Immature natural killer cell (primary cell): ENCODE measurements at regions not wholly inside any gene's neighbourhood (a gene's known extent, or its start where the extent isn't known, plus 50 kb on each side); places are given as distances from the start of the nearest gene placed in this dataset.

Source experiments
- DNase-seq, 3 donors: peaks; one replicate each; pipeline ENCODE4 v3.0.0; 2022; ENCODE audit warnings: mixed read lengths in 1 of 3
- H3K27ac Mint-ChIP-seq, 6 donors: one replicate each; pipeline ENCODE4 v1.8.0; 2020; ENCODE audit warnings: mixed read lengths in 6 of 6, mild to moderate bottlenecking in 5 of 6, inconsistent platforms in 4 of 6, moderate library complexity in 3 of 6
- H3K27me3 Mint-ChIP-seq, 3 donors: one replicate each; pipeline ENCODE4 v1.8.0; 2020 to 2021; ENCODE audit warnings: low read depth in 3 of 3, mild to moderate bottlenecking in 3 of 3, mixed read lengths in 3 of 3, moderate library complexity in 3 of 3, inconsistent platforms in 1 of 3
- H3K36me3 Mint-ChIP-seq, 3 donors: one replicate each; pipeline ENCODE4 v1.8.0; 2020; ENCODE audit warnings: mixed read lengths in 3 of 3, inconsistent platforms in 2 of 3, mild to moderate bottlenecking in 2 of 3
- H3K4me1 Mint-ChIP-seq, 2 donors: one replicate each; pipeline ENCODE4 v1.8.0; 2020; ENCODE audit warnings: inconsistent platforms in 2 of 2, mild to moderate bottlenecking in 2 of 2, mixed read lengths in 2 of 2, moderate library complexity in 1 of 2
- H3K4me3 Mint-ChIP-seq, 5 donors: one replicate each; pipeline ENCODE4 v1.8.0; 2020; ENCODE audit warnings: mild to moderate bottlenecking in 5 of 5, mixed read lengths in 5 of 5, inconsistent platforms in 3 of 5, moderate library complexity in 3 of 5
- H3K9me3 Mint-ChIP-seq, 6 donors: one replicate each; pipeline ENCODE4 v1.8.0; 2020; ENCODE audit warnings: mild to moderate bottlenecking in 6 of 6, mixed read lengths in 6 of 6, inconsistent platforms in 4 of 6, moderate library complexity in 3 of 6

DNA sequence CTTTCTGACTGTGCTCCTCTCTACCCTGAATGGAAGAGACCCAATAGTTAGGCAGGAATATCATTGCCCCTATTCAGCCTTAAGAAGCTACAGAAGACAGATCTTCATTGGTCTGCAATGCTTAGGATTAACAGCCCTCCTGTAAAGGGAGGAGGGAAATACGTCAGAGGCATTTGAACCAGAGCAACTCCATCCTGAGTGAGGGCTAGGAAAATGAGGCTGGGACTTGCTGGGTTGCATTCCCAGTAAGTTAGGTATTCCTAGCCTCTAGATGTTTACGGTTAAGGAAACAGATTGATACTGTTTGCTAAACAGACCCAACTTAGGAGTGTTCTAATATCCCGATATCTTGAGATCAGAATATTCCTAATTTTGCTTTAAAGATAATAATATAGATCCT lies 63.5 kb downstream of the PCDH18 start:
- Mint-ChIP-seq H3K9me3 (peaks cover 12 to 28% (median 25%) of the 10 kb centered on the region in 6 donors), H3K4me1 (no peaks in the 10 kb centered on the region), H3K36me3 (no peaks in the 10 kb centered on the region), H3K4me3 (no peak overlapping the region), H3K27me3 (no peaks in the 10 kb centered on the region), H3K27ac (no peak overlapping the region)
- DNase-seq: no peak

DNA sequence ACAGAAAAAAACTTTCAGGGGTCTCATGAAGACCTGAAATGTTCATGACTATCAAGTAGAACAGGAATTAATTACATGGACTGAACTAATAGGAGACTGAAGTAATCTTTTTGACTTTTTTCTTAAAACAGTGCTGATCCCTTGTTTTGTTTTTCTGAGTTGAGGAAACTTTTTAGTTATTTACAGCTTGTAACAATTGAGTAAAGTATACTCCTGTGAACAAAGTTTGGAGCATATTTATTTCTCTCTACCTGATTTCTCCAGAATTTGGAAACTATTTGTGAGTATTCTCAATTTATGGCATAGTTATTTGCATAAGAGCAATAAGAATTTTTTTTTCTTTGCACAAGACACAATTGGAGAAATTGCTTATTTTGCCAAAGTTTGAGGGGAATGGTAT lies 64.8 kb downstream of the PCDH18 start:
- H3K27ac Mint-ChIP-seq: no peak overlapping the region
- no peak overlapping the region for H3K4me3 Mint-ChIP-seq
- no peaks in the 10 kb centered on the region for H3K4me1 Mint-ChIP-seq
- H3K36me3 Mint-ChIP-seq: no peaks in the 10 kb centered on the region
- no peak for DNase-seq
- H3K9me3 Mint-ChIP-seq: peaks cover 15 to 38% (median 25%) of the 10 kb centered on the region in 6 donors
- no peaks in the 10 kb centered on the region for H3K27me3 Mint-ChIP-seq

DNA sequence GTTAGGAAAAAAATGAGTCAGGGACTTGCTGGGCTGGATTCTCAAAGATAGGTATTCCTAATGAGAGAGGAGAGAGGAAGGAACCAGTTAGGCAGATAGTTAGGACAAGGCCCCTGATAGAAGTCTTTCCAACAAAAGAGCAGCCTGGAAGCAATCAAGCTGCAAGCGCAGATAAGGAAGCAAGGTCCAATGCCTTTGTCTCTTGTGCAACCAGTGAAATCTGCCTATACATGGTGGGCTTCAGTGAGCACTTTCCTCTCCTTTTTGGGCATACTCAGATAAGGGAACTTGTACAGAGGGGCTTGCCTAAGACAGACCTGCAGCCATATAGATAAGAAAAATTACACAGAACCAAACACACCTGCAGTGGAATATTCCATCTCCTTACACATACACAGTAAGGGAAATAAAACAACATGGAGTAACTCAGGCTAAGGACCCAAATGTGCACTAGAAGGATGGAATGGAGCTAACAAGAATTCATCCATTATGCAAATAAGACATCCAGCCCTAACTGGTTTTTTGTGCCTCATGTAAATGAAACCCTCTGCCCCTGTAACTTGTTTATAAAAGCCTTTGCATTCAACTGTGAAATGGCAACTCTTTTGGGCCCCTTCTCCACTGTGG lies 68.8 kb downstream of the PCDH18 start:
- H3K9me3 Mint-ChIP-seq: peaks cover 19 to 48% (median 31%) of the 10 kb centered on the region in 6 donors
- peaks cover 0 to 3% (median 0%) of the 10 kb centered on the region in 3 donors for H3K36me3 Mint-ChIP-seq
- H3K4me1 Mint-ChIP-seq: no peaks in the 10 kb centered on the region
- H3K27me3 Mint-ChIP-seq: no peaks in the 10 kb centered on the region
- no peak overlapping the region for H3K4me3 Mint-ChIP-seq
- no peak for DNase-seq
- H3K27ac Mint-ChIP-seq: no peak overlapping the region

DNA sequence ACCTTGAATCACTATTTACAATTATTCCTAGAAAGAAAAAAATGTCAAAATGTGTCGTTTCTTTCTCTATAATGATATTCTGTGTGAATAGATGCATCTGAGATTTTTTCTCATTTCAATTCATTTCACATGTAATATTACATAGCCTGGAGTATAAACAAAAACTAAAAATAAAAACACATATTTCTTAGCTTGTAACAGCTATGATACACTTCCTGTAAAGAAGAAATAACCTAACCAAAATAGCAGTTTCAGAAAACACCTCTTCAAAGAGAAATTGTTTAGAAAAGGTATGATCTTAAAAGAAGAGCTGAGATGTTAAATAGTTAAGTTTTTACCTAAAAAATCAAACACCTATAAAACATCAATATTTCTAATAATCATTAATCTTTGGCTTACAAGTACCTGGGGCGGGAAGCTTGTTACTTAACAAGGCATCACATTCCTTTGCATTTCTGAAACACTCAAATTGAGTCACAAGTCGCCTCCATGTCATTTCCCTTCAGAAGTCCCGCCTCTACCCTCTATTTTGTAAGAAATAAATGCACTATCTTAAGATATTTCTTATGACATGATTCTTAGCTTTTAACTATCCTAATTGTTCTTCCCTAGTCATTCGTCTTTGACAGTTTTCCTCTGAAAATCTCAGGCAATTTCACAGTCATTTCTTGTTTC lies 76.5 kb downstream of the PCDH18 start:
- no peak for DNase-seq
- Mint-ChIP-seq H3K27ac (no peak overlapping the region), H3K4me3 (no peak overlapping the region), H3K36me3 (no peaks in the 10 kb centered on the region), H3K9me3 (peaks cover 4 to 46% (median 20%) of the 10 kb centered on the region in 6 donors), H3K27me3 (peaks cover 0 to 3% (median 0%) of the 10 kb centered on the region in 3 donors), H3K4me1 (no peaks in the 10 kb centered on the region)

DNA sequence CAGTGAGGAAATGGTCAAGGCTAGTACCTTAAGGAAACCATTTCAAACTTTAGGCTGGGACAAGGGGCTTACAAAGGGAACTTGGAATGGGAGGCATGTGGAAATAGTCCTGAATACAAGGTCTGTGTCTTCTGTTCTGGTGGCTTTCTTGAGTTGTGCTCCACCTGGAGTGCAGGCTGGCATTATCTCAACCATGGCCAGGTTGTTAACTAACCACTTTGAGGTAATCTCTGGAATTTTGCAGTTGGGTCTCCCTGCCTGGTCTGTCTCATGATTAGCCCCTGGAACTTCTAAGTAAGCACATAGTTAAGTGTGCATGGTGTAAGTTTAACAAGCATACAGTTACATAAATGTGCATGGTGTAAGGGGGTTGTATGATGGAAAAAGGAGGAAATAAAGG lies 77.5 kb downstream of the PCDH18 start:
- H3K27ac Mint-ChIP-seq: no peak overlapping the region
- H3K36me3 Mint-ChIP-seq: no peaks in the 10 kb centered on the region
- H3K27me3 Mint-ChIP-seq: peaks cover 0 to 3% (median 0%) of the 10 kb centered on the region in 3 donors
- DNase-seq: no peak
- H3K4me3 Mint-ChIP-seq: no peak overlapping the region
- H3K4me1 Mint-ChIP-seq: no peaks in the 10 kb centered on the region
- H3K9me3 Mint-ChIP-seq: peaks cover 1 to 36% (median 13%) of the 10 kb centered on the region in 6 donors

DNA sequence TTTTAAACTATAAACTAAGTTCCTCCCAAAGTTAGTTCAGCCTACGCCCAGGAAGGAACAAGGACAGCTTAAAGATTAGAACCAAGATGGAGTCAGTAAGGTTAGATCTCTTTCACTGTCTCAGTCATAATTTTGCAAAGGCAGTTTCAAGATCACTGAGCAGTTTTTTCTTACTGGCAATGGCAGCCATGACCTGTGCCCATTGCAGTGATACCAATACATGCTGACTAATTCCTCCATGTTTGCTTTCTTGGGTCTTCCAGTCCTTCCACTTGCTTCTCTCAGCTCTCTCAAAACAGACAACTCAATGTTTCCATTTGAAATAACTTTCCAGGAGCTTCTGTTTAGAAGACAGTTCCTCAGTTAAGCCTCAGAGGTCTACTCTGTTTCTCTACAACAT lies 79.5 kb downstream of the PCDH18 start:
- no peak for DNase-seq
- Mint-ChIP-seq H3K27me3 (no peaks in the 10 kb centered on the region), H3K27ac (no peak overlapping the region), H3K4me1 (no peaks in the 10 kb centered on the region), H3K4me3 (no peak overlapping the region), H3K9me3 (peaks cover 1 to 36% (median 16%) of the 10 kb centered on the region in 6 donors), H3K36me3 (no peaks in the 10 kb centered on the region)

DNA sequence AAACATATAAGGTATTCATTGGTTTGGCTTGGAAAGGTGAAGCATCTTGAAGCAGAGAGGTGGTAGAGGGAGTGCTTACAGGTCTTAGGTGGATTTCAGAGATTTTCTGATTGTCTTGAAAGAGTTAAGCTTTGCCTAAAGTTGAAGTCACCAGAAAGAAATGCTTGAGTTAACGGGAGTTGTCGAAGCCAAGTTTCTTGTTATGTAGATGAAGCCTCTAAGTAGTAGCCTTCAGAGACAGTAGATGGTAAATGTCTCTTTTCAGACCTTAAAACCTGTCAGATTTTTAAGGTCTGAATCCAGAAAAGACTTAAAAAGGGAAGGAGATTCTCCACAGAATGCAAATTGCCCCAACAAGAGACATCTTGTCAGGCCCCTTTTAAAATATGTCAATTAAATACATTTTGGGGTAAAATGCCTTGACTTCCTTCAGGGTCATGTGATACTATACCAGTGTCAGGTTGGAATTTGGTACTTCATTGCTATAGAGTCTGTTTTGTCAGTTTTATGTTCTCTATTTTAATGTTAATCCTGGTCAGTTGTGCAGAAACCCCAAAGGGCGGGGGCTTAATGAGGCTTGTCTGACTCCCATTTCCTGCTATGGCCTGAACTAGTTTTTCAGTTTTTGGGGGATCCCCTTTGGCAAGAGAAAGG lies 81.0 kb downstream of the PCDH18 start:
- no peaks in the 10 kb centered on the region for H3K36me3 Mint-ChIP-seq
- H3K27me3 Mint-ChIP-seq: peaks cover 0 to 2% (median 0%) of the 10 kb centered on the region in 3 donors
- no peak for DNase-seq
- no peak overlapping the region for H3K4me3 Mint-ChIP-seq
- no peaks in the 10 kb centered on the region for H3K4me1 Mint-ChIP-seq
- no peak overlapping the region for H3K27ac Mint-ChIP-seq
- peaks cover 1 to 31% (median 16%) of the 10 kb centered on the region in 6 donors for H3K9me3 Mint-ChIP-seq

DNA sequence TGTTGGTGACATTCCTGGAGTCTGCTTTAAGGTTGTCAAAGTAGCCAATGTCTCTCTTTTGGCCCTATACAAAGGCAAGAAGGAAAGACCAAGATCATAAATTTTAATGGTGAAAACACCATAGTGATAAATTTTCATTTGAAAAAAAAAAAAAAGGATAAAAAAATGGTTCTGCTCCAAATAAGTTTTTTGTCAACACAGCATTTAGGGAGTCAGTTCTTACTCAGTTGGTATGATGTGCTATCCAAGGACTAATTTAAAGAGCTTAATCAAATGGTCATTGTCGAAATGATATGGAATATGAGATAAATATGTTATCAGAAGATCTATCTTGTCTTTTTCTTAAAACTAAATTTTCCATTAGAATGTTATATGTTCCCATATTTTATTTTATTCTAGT lies 83.9 kb downstream of the PCDH18 start:
- Mint-ChIP-seq H3K27ac (no peak overlapping the region), H3K36me3 (peaks cover 0 to 4% (median 0%) of the 10 kb centered on the region in 3 donors), H3K4me3 (no peak overlapping the region), H3K9me3 (peaks cover 3 to 35% (median 18%) of the 10 kb centered on the region in 6 donors), H3K27me3 (peaks cover 0 to 2% (median 0%) of the 10 kb centered on the region in 3 donors), H3K4me1 (no peaks in the 10 kb centered on the region)
- DNase-seq: no peak

DNA sequence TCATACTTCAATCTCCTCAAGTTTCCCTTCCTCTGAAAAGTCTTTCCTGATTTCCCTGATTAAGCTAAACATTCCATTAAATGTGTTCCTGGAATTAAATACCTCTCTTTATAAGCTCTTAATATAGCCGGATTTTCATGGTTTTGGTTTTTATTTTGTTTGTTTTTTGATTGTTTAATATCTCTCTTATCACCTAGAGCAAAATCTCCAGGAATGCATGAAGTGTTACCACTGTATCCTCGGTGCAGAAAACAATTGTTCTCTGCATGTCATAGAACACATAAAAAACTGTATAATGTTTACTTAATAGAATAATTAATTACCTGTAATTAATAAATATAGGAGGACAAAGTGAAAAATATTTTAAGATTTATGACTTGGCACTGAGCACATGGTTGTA lies 86.2 kb downstream of the PCDH18 start:
- Mint-ChIP-seq H3K36me3 (peaks cover 0 to 4% (median 0%) of the 10 kb centered on the region in 3 donors), H3K27ac (no peak overlapping the region), H3K4me1 (no peaks in the 10 kb centered on the region), H3K4me3 (no peak overlapping the region), H3K9me3 (peaks cover 3 to 31% (median 13%) of the 10 kb centered on the region in 6 donors), H3K27me3 (peaks cover 0 to 2% (median 0%) of the 10 kb centered on the region in 3 donors)
- DNase-seq: no peak

DNA sequence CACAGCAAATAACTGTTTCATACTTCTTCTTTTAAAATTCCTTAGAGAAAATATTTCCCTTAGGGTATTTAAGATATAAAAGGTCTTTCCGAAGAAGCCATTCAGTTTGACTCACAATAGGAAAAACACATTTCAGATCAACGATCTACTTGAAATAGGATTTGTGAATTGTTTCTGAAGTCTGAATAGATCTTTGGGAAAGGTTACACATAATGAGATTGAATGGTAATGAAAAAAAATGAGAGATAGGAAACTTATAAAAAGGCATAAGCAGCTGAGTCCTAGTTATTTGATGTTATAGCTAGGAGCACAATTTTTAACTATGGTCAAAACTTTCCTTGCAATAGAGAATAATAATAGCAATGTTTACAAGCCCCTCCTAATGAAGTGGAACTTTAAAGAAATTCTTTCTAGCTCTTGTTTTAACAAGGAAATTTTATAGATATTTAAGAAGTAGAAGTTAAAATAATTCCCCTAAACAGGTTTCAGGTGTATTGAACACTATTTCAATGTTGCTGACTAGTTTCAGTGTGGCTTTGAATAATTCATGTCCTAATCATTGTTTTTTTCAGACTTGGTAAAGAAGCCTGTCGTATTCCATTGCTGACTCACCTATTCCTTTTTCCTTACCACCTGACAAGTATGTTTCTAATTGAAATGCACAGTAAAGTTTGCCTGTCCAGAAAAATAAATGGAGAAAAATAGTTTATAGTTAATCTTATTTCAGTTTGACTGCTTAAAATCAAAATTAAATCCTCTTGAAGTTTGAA lies 89.1 kb downstream of the PCDH18 start:
- no peak overlapping the region for H3K4me3 Mint-ChIP-seq
- H3K36me3 Mint-ChIP-seq: peaks cover 0 to 4% (median 0%) of the 10 kb centered on the region in 3 donors
- peaks cover 6 to 35% (median 15%) of the 10 kb centered on the region in 6 donors for H3K9me3 Mint-ChIP-seq
- DNase-seq: no peak
- peaks cover 0 to 2% (median 2%) of the 10 kb centered on the region in 3 donors for H3K27me3 Mint-ChIP-seq
- H3K4me1 Mint-ChIP-seq: no peaks in the 10 kb centered on the region
- H3K27ac Mint-ChIP-seq: no peak overlapping the region

DNA sequence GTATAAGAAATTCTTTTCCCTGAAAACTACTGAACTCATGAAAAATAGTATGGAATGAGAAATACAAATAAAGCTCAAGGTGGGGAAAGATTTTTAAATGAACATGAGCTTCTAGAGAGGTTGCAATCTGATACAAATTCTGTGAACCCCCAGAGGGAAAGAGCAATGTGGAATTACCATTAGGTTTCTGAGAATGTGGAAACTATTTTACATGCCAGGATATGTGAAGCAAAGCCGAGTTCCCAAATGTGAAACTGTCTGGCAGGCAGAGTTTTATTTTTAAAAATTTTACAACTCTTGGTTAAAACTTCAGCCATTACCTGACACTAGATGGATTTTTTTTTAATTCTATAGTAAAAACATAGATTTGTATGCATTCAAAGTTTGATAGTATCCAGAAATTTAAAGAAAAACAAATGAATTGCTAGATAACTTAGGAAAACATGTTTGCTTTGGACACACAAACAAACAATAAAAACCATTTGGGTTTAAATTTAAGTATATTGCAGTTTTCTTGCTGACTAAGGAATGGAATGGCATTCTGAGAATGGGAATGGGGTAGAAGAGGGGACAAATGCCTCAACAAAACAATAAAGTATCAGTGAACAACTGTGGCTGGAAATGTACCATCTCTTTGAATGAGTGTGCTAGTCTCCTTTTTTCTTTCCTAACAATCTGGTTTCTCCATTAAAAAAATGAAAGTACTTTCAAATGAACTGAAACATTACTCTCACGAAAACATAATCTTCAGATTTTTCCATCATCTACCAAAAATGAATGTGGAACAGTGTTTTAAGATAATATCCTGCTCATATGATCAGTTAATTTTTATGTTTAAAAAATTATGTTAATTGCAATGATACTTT lies 99.6 kb downstream of the PCDH18 start:
- no peak for DNase-seq
- Mint-ChIP-seq H3K4me3 (no peak overlapping the region), H3K4me1 (no peaks in the 10 kb centered on the region), H3K36me3 (no peaks in the 10 kb centered on the region), H3K27me3 (peaks cover 0 to 5% (median 2%) of the 10 kb centered on the region in 3 donors), H3K27ac (no peak overlapping the region), H3K9me3 (peaks cover 2 to 33% (median 17%) of the 10 kb centered on the region in 6 donors)

DNA sequence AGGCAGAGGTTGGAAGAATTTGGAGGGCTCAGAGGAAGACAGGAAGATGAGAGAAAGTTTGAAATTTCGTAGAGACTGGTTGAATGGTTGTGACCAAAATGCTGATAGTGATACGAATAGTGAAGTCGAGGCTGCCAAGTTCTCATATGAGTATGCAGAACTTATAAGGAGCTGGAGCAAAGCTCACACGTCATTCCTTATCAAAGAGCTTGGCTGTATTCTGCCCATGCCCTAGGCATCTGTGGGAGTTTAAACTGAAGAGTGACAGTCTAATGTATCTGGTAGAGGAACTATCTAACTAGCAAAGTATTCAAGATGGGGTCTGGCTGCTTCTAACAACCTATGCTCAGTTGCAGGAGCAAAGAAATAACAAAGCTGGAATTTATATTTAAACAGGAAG lies 102.1 kb downstream of the PCDH18 start:
- peaks cover 2 to 5% (median 3%) of the 10 kb centered on the region in 3 donors for H3K27me3 Mint-ChIP-seq
- no peak for DNase-seq
- peaks cover 9 to 36% (median 16%) of the 10 kb centered on the region in 6 donors for H3K9me3 Mint-ChIP-seq

DNA sequence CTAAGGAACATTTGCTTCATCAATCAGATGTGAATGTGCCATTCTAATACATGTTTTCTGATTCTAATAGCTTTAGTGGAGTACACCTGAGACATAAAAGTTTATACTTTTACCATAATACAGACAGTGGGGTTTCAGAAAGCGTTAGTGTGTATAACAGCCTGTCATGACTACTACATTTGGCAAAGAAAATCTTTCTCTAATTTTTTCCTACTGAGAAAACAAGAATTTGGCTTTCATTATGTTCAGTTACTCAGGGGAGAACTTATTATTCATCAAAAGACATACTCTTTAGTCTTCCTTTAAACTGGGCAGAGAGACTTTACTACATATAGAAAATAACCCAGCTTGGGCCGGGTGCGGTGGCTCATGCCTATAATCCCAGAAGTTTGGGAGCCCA lies 104.9 kb downstream of the PCDH18 start:
- H3K4me1 Mint-ChIP-seq: no peaks in the 10 kb centered on the region
- peaks cover 2 to 6% (median 3%) of the 10 kb centered on the region in 3 donors for H3K27me3 Mint-ChIP-seq
- H3K4me3 Mint-ChIP-seq: no peak overlapping the region
- H3K36me3 Mint-ChIP-seq: no peaks in the 10 kb centered on the region
- peaks cover 13 to 47% (median 27%) of the 10 kb centered on the region in 6 donors for H3K9me3 Mint-ChIP-seq
- DNase-seq: no peak
- no peak overlapping the region for H3K27ac Mint-ChIP-seq

More for the DNA sequence above, 102.1 kb downstream of the PCDH18 start:
- Mint-ChIP-seq H3K36me3 (no peaks in the 10 kb centered on the region), H3K4me3 (no peak overlapping the region), H3K27ac (no peak overlapping the region), H3K4me1 (no peaks in the 10 kb centered on the region)
